Adrenal gland (tissue), 9 donors: ENCODE measurements at regions not wholly inside any gene's neighbourhood (a gene's known extent, or its start where the extent isn't known, plus 50 kb on each side); places are given as distances from the start of the nearest gene placed in this dataset.
"Not testable (repeated sequence)": the region's sequence is repeated elsewhere in the genome, so short reads cannot be mapped to it uniquely, and the experiment has no call there.

ENCODE experiments used
- DNase-seq, 7 donors: peaks; one replicate each; pipeline ENCODE4 v3.0.0-alpha.2; 2019 to 2020
- H3K27ac ChIP-seq, 5 donors: fragments of 200-600 bp; sonication (generic) in 4 of 5; 1 replicate in 3 of 5; 2 replicates in 2 of 5; pipeline versions ENCODE4 v1.5.1 to v1.8.0; 2016 to 2020; ENCODE audit warnings: mild to moderate bottlenecking in 1 of 5
- H3K27me3 ChIP-seq: fragments of 200-600 bp; 2 replicates; pipeline ENCODE4 v1.8.0; 2021
- H3K36me3 ChIP-seq, 2 donors: fragments of 200-600 bp; replicated peaks in 1 of 2; 1 replicate in 1 of 2; 2 replicates in 1 of 2; pipeline versions ENCODE4 v1.5.1 to v1.8.0; 2018 to 2022
- H3K4me1 ChIP-seq, 2 donors: fragments of 200-600 bp; replicated peaks in 1 of 2; 1 replicate in 1 of 2; 2 replicates in 1 of 2; pipeline versions ENCODE4 v1.5.1 to v1.8.0; 2018 to 2021
- H3K4me3 ChIP-seq, 4 donors: fragments of 200-600 bp; sonication (generic) in 3 of 4; one replicate each; pipeline ENCODE4 v1.5.1; 2016 to 2018
- H3K9me3 ChIP-seq, 3 donors: fragments of 200-600 bp; sonication (generic) in 1 of 3; replicated peaks in 1 of 3; 1 replicate in 2 of 3; 2 replicates in 1 of 3; pipeline versions ENCODE4 v1.5.1 to v1.8.0; 2016 to 2021
- WGBS, 4 donors: extraction: QIAGEN DNeasy Blood & Tissue Kit in 2 of 4; methylation state at CpG; one replicate each; pipeline versions ENCODE4 v1.1.5 to v1.1.7; 2013 to 2017; 5-methylcytosine and 5-hydroxymethylcytosine counted together
- intact Hi-C, 2 donors: fragments of 100-400 bp; cut with DNase I; formaldehyde crosslinking; loops; one replicate each; pipeline versions ENCODE4 v1.14.1 to v1.15.0; 2022 to 2023
- donor health status: healthy with polysubstance abuse.
- donor health status: Bipolar disorder and iron deficiency.
- donor health status: DM: yes; HTN: yes; CAD: no.
- donor health status: DM: no; HTN: no; CAD: no.
- donor health status: DM: no; HTN: no; CAD: no.

DNA sequence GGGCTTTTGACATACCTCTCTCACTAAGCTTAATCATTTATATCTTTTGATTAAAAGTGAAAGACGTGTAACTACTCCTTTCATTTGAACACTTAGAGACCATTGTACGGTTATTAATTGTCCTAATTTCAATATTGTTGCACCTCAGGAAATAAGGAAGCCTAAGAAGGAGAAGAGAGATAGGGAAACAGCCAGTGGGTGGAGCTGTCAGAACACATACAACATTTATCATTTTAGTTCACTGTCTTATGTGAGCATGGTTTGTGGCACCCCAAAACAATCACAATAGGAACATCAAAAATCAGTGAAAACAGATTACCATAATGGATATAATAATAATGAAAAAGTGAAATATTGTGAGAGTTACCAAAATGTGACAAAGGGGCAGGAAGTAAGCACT, 147.2 kb upstream of the POMZP3 start:
- H3K4me1 ChIP-seq, H3K27me3 ChIP-seq, intact Hi-C loops, H3K9me3 ChIP-seq, H3K36me3 ChIP-seq, DNase-seq, H3K27ac ChIP-seq, H3K4me3 ChIP-seq: not testable (repeated sequence)
- WGBS, 4 donors: 47 to 76% (median 68%) methylated on average over 2 of the region's 2 CpGs

- H3K36me3 ChIP-seq, H3K27ac ChIP-seq, H3K4me1 ChIP-seq, H3K4me3 ChIP-seq, DNase-seq, intact Hi-C loops, H3K9me3 ChIP-seq, H3K27me3 ChIP-seq: not testable (repeated sequence)
- WGBS, 4 donors: 55 to 75% (median 59%) methylated on average over 1 of the region's 1 CpG
Measured at GRCh38 chr7:76771980-76772379, 144.9 kb upstream of the POMZP3 start.

DNA sequence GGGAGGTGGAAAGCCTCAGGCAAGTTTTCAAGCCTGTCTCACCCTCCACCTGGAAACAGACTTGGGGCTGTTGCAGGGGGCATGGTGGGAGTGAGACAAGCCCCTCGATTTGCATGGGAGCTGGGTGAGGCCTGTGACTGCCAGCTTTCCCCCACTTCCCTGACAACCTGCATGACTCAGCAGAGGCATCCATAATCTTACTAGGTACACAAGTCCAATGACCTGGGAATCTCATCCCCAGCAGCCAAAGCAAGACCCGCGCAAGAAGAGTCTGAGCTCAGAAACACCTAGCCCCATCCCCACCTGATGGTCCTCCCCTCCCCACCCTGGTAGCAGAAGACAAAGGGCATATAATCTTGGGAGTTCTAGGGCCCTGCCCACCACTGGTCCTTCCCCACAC, 136.9 kb upstream of the POMZP3 start:
- 87 to 100% (median 93%) methylated on average over 2 to 3 of the region's 3 CpGs for WGBS, 4 donors
- H3K4me3 ChIP-seq, intact Hi-C loops, H3K36me3 ChIP-seq, H3K4me1 ChIP-seq, H3K27ac ChIP-seq, H3K9me3 ChIP-seq, DNase-seq, H3K27me3 ChIP-seq: not testable (repeated sequence)

DNA sequence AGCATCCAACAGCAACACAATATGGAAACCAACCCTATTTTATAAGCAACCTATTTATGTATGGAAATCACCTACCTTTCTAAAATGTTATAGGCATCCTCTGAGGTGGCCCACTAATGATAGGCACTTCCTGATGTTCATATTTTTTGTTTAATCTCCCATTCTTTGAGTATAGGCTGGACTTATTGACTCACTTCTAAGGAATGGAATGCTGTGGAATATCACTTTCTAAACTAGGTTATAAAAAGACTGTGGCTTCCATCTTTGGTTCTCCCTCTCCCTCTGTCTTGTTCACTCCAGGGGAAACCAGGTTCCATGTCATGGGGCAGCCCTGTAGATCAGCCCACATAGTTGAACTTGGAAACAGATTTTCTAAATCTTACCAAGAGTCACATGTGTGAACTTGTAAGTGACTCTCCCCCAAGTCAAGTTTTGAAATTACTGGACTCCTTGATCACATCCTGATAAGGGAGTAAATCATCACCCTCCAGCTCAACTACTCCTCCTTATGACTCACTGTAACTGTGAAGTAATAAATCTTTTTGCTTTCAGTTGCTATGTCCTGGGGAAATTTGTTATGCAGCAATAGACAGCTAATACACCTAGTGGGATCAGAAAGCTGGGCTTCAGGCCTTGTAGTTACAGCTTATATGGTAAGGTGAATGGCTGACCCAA, 133.6 kb upstream of the POMZP3 start:
- H3K9me3 ChIP-seq, H3K4me1 ChIP-seq, H3K27ac ChIP-seq, H3K36me3 ChIP-seq, H3K27me3 ChIP-seq, H3K4me3 ChIP-seq, intact Hi-C loops, DNase-seq: not testable (repeated sequence)

DNA sequence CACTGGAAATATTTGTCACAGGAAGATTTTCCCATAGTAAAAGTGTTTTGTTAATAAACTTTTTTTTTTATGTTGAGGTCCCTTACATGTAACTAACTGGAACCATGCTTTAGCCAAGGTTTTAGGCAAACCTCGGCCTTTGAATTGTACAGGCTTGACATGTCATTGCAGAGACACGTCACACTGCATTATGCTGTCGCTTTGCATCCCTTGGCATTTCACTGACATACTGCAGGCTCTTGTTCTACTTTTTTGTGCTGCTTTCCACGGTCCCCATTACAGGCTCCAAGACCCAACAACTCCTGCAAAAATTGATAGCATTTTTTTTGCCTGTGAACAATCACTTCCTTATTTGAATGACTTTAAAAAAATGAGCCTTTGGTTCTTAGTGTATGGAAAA, 112.5 kb upstream of the POMZP3 start:
- H3K4me3 ChIP-seq: not testable (repeated sequence)

GRCh38 chr7:76736724-76737123, 109.6 kb upstream of the POMZP3 start:
- intact Hi-C loops, H3K4me1 ChIP-seq, H3K27me3 ChIP-seq, DNase-seq, H3K27ac ChIP-seq, H3K36me3 ChIP-seq, H3K4me3 ChIP-seq, H3K9me3 ChIP-seq: not testable (repeated sequence)
- WGBS, 4 donors: 60 to 91% (median 82%) methylated on average over 1 to 2 of the region's 2 CpGs; no CpG with 5 or more reads in 1 of the 4 donors

More for the DNA sequence above, 112.5 kb upstream of the POMZP3 start:
- DNase-seq, H3K27ac ChIP-seq, H3K4me1 ChIP-seq, intact Hi-C loops, H3K9me3 ChIP-seq, H3K36me3 ChIP-seq, H3K27me3 ChIP-seq: not testable (repeated sequence)
- 71 to 83% (median 75%) methylated on average over 4 of the region's 4 CpGs for WGBS, 4 donors

GRCh38 chr7:76736091-76736490, 109.0 kb upstream of the POMZP3 start:
- DNase-seq: not testable (repeated sequence)

DNA sequence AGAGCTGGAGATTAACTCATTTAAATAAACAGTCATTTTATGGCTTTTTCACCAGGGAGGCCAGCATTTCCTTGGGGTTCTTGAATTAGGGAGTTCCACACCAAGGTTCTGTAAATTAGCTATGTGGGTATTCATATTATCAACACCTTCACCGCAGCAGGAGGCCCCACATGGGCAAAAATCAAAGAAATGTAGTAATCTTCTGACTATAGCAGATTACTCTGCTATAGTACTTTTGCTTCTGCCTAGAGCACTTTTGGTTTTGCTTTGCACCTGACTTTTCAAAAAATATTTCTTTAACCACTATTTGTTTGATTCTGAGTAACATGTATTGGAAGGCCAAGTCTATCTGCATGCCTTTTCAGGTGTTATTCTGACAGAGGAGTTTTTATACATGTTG, 108.6 kb upstream of the POMZP3 start:
- H3K36me3 ChIP-seq, H3K4me3 ChIP-seq, H3K27me3 ChIP-seq, DNase-seq, intact Hi-C loops, H3K27ac ChIP-seq, H3K4me1 ChIP-seq, H3K9me3 ChIP-seq: not testable (repeated sequence)
- WGBS, 4 donors: 100% methylated on average over 1 of the region's 1 CpG; no CpG with 5 or more reads in 3 of the 4 donors

More at GRCh38 chr7:76736091-76736490, 109.0 kb upstream of the POMZP3 start:
- H3K4me1 ChIP-seq, H3K27ac ChIP-seq, H3K9me3 ChIP-seq, intact Hi-C loops, H3K27me3 ChIP-seq, H3K36me3 ChIP-seq, H3K4me3 ChIP-seq: not testable (repeated sequence)
- 77 to 90% (median 89%) methylated on average over 1 of the region's 1 CpG for WGBS, 4 donors

- H3K36me3 ChIP-seq, DNase-seq, H3K27me3 ChIP-seq, H3K4me3 ChIP-seq, H3K9me3 ChIP-seq, intact Hi-C loops, H3K4me1 ChIP-seq, H3K27ac ChIP-seq: not testable (repeated sequence)
- 90 to 95% (median 91%) methylated on average over 20 to 22 of the region's 23 CpGs for WGBS, 4 donors
Measured at GRCh38 chr7:76728571-76728974, 101.5 kb upstream of the POMZP3 start.

GRCh38 chr7:76723928-76724327, 96.8 kb upstream of the POMZP3 start:
- H3K4me3 ChIP-seq, DNase-seq, intact Hi-C loops, H3K27ac ChIP-seq, H3K9me3 ChIP-seq, H3K4me1 ChIP-seq, H3K27me3 ChIP-seq, H3K36me3 ChIP-seq: not testable (repeated sequence)
- 0 to 43% (median 20%) methylated on average over 1 of the region's 3 CpGs for WGBS, 4 donors

GRCh38 chr7:76716551-76716950, 89.5 kb upstream of the POMZP3 start:
- H3K36me3 ChIP-seq, H3K9me3 ChIP-seq, H3K4me1 ChIP-seq, H3K4me3 ChIP-seq, intact Hi-C loops, DNase-seq, H3K27ac ChIP-seq, H3K27me3 ChIP-seq: not testable (repeated sequence)
- WGBS, 4 donors: 81 to 98% (median 90%) methylated on average over 2 to 4 of the region's 4 CpGs

DNA sequence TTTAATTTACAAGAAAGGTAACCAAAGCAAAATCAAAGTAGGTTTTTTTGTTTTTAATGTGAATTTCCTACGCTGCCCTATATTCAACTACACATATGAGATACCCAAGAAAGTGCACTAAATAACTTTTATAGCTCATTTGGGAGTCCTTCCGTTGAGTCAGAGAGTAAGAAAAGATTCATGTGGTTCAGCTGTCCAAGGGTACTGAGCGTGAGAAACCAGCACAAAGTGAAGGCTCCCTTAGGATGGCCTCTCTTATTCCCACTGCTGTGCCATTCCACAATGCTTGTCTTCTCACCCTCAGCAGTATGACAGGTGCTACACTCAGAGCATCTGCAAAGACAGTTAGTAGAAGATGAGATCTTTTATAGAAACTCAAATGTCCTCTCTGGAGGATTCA, 85.8 kb upstream of the POMZP3 start:
- H3K4me1 ChIP-seq, DNase-seq, H3K36me3 ChIP-seq, H3K9me3 ChIP-seq, H3K4me3 ChIP-seq, intact Hi-C loops, H3K27me3 ChIP-seq, H3K27ac ChIP-seq: not testable (repeated sequence)
- WGBS, 4 donors: 70 to 88% (median 71%) methylated on average over 3 of the region's 3 CpGs
